OCI-LY3 (cell line): ENCODE measurements at regions not wholly inside any gene's neighbourhood (a gene's known extent, or its start where the extent isn't known, plus 50 kb on each side); places are given as distances from the start of the nearest gene placed in this dataset.
A peak's percentile ranks its signal among the peaks of the same experiment; 100 is the strongest.

ENCODE experiments used
- H2AFZ ChIP-seq: fragments of 200-600, 300-600 bp; shearing (Covaris generic); 2 replicates; pipeline ENCODE4 v1.6.0; 2014; ENCODE audit warnings: antibody characterized with exemption, low read depth, low read length
- H3K27ac ChIP-seq: fragments of 200-600, 300-600 bp; sonication (generic); 2 replicates; pipeline ENCODE4 v1.5.1; 2014; ENCODE audit warnings: mild to moderate bottlenecking, low read length, moderate library complexity, mixed read lengths
- H3K27me3 ChIP-seq: fragments of 200-600, 300-600 bp; sonication (generic); 2 replicates; pipeline ENCODE4 v1.6.1; 2014; ENCODE audit warnings: low read depth, low read length, mixed read lengths
- H3K36me3 ChIP-seq: fragments of 200-600, 300-600 bp; sonication (generic); replicated peaks from 2 replicates; pipeline ENCODE3; 2014; ENCODE audit warnings: low read depth, low read length, mixed read lengths
- H3K4me1 ChIP-seq: fragments of 300-600, 200-600 bp; sonication (generic); 2 replicates; pipeline ENCODE4 v1.6.1; 2014; ENCODE audit warnings: low read length, mixed read lengths
- H3K4me2 ChIP-seq: fragments of 200-600, 300-600 bp; sonication (generic); 2 replicates; pipeline ENCODE4 v1.6.1; 2014; ENCODE audit warnings: low read length, mixed read lengths
- H3K4me3 ChIP-seq: fragments of 300-600, 200-600 bp; sonication (generic); 2 replicates; pipeline ENCODE4 v1.5.1; 2014; ENCODE audit warnings: antibody characterized with exemption, mild to moderate bottlenecking, low read length, moderate library complexity
- H3K79me2 ChIP-seq: fragments of 300-600, 200-600 bp; shearing (Covaris generic); 2 replicates; pipeline ENCODE4 v1.6.1; 2014; ENCODE audit warnings: mild to moderate bottlenecking, low read length, mixed read lengths
- H3K9ac ChIP-seq: fragments of 300-600, 200-600 bp; shearing (Covaris generic); 2 replicates; pipeline ENCODE4 v1.6.0; 2014; ENCODE audit warnings: mild to moderate bottlenecking, low read length, moderate library complexity
- H3K9me3 ChIP-seq: fragments of 200-600, 300-600 bp; shearing (Covaris generic); 2 replicates; pipeline ENCODE4 v1.6.1; 2014; ENCODE audit warnings: low read length, mixed read lengths; ENCODE audit not compliant: insufficient read depth
- H4K20me1 ChIP-seq: fragments of 200-600, 300-600 bp; sonication (generic); 2 replicates; pipeline ENCODE4 v1.6.1; 2016; ENCODE audit warnings: low read length, mixed read lengths; ENCODE audit not compliant: insufficient read depth
- EZH2phosphoT487 ChIP-seq: fragments of 200-600 bp; shearing (Covaris generic); IDR thresholded peaks from 2 replicates; pipeline ENCODE4 v1.6.1; 2018; ENCODE audit warnings: antibody characterized with exemption, mixed run types, low read depth
- TF ChIP-seq, protein P1 (sequence below): fragments of 200-600, 300-600 bp; sonication (generic); IDR thresholded peaks from 2 replicates; pipeline ENCODE4 v1.5.1; 2014; ENCODE audit warnings: antibody characterized with exemption, low read length, low read depth

DNA sequence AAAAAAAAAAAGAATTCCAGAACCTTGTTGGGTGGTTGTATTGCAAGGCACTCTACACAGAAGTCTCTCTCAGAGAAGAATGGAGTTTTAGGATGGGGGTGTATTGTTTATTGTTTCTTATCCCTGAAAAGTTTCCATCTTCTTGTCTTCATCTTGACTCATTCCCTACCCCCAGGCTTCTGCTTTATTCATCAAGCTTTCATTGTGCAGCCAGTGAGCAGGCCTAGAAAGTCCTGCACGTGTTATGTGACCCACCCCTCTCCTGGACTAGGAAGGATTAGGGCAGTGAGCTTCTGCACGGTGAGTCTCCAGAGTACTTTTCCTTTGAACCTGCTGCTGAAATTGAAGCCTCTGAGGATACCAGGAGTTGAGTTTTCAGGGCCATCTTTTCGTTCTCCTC lies 150.9 kb upstream of the IL12A start:
- no peak overlapping the region for H3K4me2 ChIP-seq
- no peaks in the 10 kb centered on the region; the same call in 1 of the 2 replicates for H3K27me3 ChIP-seq
- TF ChIP-seq, protein P1, sequence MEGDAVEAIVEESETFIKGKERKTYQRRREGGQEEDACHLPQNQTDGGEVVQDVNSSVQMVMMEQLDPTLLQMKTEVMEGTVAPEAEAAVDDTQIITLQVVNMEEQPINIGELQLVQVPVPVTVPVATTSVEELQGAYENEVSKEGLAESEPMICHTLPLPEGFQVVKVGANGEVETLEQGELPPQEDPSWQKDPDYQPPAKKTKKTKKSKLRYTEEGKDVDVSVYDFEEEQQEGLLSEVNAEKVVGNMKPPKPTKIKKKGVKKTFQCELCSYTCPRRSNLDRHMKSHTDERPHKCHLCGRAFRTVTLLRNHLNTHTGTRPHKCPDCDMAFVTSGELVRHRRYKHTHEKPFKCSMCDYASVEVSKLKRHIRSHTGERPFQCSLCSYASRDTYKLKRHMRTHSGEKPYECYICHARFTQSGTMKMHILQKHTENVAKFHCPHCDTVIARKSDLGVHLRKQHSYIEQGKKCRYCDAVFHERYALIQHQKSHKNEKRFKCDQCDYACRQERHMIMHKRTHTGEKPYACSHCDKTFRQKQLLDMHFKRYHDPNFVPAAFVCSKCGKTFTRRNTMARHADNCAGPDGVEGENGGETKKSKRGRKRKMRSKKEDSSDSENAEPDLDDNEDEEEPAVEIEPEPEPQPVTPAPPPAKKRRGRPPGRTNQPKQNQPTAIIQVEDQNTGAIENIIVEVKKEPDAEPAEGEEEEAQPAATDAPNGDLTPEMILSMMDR = no peak
- no peak for TF ChIP-seq EZH2phosphoT487
- H3K9me3 ChIP-seq = no peaks in the 10 kb centered on the region
- no peaks in the 10 kb centered on the region for H3K79me2 ChIP-seq
- no peak overlapping the region for H3K27ac ChIP-seq
- no peak overlapping the region for H3K4me3 ChIP-seq
- H2AFZ ChIP-seq = no peak overlapping the region
- H3K9ac ChIP-seq = no peak overlapping the region
- no peaks in the 10 kb centered on the region for H4K20me1 ChIP-seq
- no peaks in the 10 kb centered on the region for H3K36me3 ChIP-seq
- peaks cover 29% of the 10 kb centered on the region for H3K4me1 ChIP-seq

GRCh38 chr3:159838938-159839337 lies 149.7 kb upstream of the IL12A start:
- H3K4me1 ChIP-seq = peaks cover 17% of the 10 kb centered on the region
- H4K20me1 ChIP-seq = no peaks in the 10 kb centered on the region
- no peaks in the 10 kb centered on the region for H3K36me3 ChIP-seq
- H2AFZ ChIP-seq = no peak overlapping the region
- no peaks in the 10 kb centered on the region; the same call in 1 of the 2 replicates for H3K27me3 ChIP-seq
- H3K4me3 ChIP-seq = no peak overlapping the region
- TF ChIP-seq, protein P1 = no peak
- no peak for TF ChIP-seq EZH2phosphoT487
- H3K27ac ChIP-seq = no peak overlapping the region
- H3K9me3 ChIP-seq = no peaks in the 10 kb centered on the region
- H3K79me2 ChIP-seq = no peaks in the 10 kb centered on the region
- no peak overlapping the region for H3K9ac ChIP-seq
- H3K4me2 ChIP-seq = no peak overlapping the region

- H3K36me3 ChIP-seq = no peaks in the 10 kb centered on the region
Observed at GRCh38 chr3:159839561-159840379, 148.9 kb upstream of the IL12A start, which contains the start of gene SCHIP1. Gene SCHIP1, plus strand, starts transcription at chr3:159839861.

DNA sequence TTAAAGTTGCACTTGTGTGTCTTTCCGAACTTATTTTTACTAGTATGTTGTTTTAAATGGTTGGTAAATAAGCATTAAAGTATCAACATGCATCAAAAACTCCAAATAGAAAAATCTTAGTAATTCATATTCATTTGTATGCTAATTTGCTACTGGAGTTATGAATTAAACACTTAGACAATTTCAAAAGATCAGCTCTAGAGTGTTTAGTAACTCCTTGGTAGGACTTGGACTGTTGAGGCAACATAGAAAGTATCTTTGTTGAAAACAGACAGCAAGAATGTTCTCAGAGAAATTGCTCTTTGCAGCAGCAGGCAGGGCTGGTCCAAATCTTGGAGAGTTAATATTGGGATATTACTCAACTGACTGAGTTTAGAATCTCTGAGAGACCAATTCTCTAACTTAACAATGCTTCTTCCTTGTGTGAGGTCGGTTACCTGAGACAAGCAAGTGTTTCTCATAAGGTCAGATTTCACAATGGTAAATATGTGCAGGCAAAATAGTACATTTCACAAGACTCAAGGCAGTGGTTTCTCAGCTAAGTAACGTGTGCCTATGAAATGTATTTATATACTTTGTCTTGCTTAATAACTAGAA lies 147.8 kb upstream of the IL12A start:
- no peak overlapping the region for H3K4me3 ChIP-seq
- H3K9me3 ChIP-seq = no peaks in the 10 kb centered on the region
- H4K20me1 ChIP-seq = no peaks in the 10 kb centered on the region
- H2AFZ ChIP-seq = no peak overlapping the region
- TF ChIP-seq EZH2phosphoT487 = no peak
- TF ChIP-seq, protein P1 = no peak
- H3K9ac ChIP-seq = no peak overlapping the region
- peaks cover 8% of the 10 kb centered on the region for H3K4me1 ChIP-seq
- H3K36me3 ChIP-seq = no peaks in the 10 kb centered on the region
- no peak overlapping the region for H3K4me2 ChIP-seq
- H3K27ac ChIP-seq = no peak overlapping the region
- H3K27me3 ChIP-seq = no peaks in the 10 kb centered on the region; the same call in 1 of the 2 replicates
- no peaks in the 10 kb centered on the region for H3K79me2 ChIP-seq

More at GRCh38 chr3:159839561-159840379, 148.9 kb upstream of the IL12A start, which contains the start of gene SCHIP1:
- H3K4me1 ChIP-seq = peaks cover 9% of the 10 kb centered on the region
- H3K4me3 ChIP-seq = peak within 1 kb of the TSS; percentile 75
- H2AFZ ChIP-seq = peak within 1 kb of the TSS; percentile 69
- peak within 1 kb of the TSS; percentile 68 for H3K4me2 ChIP-seq
- H3K9ac ChIP-seq = peak within 1 kb of the TSS; percentile 47
- H3K9me3 ChIP-seq = no peaks in the 10 kb centered on the region
- TF ChIP-seq EZH2phosphoT487 = no peak
- TF ChIP-seq, protein P1 = no peak
- no peaks in the 10 kb centered on the region; the same call in 1 of the 2 replicates for H3K27me3 ChIP-seq
- H4K20me1 ChIP-seq = no peaks in the 10 kb centered on the region
- no peak within 1 kb of the TSS for H3K27ac ChIP-seq
- no peaks in the 10 kb centered on the region for H3K79me2 ChIP-seq
